Left lung (tissue), 4 donors: ENCODE measurements at regions not wholly inside any gene's neighbourhood (a gene's known extent, or its start where the extent isn't known, plus 50 kb on each side); places are given as distances from the start of the nearest gene placed in this dataset.

Source experiments
- ATAC-seq: fragments of 200-7000 bp; cut with Tn5 transposase; one replicate; pipeline ENCODE4 v1.9.1; 2020; ENCODE audit warnings: moderate library complexity
- DNase-seq, 4 donors: peaks; one replicate each; pipeline ENCODE4 v3.0.0-alpha.2; 2013 to 2020
- H3K27ac ChIP-seq, 2 donors: fragments of 200-600 bp; sonication (generic) in 1 of 2; one replicate each; pipeline versions ENCODE4 v1.5.0 to v1.8.0; 2020 to 2021
- H3K27me3 ChIP-seq, 2 donors: fragments of 200-600 bp; sonication (generic) in 1 of 2; one replicate each; pipeline versions ENCODE4 v1.5.0 to v1.8.0; 2020 to 2021
- H3K36me3 ChIP-seq, 2 donors: fragments of 200-600 bp; sonication (generic) in 1 of 2; one replicate each; pipeline versions ENCODE4 v1.5.0 to v1.8.0; 2020 to 2021
- H3K4me1 ChIP-seq, 2 donors: fragments of 200-600 bp; one replicate each; pipeline ENCODE4 v1.8.0; 2021
- H3K4me3 ChIP-seq, 2 donors: fragments of 200-600 bp; sonication (generic) in 1 of 2; one replicate each; pipeline versions ENCODE4 v1.5.0 to v1.8.0; 2020 to 2021; ENCODE audit warnings: mild to moderate bottlenecking in 1 of 2
- H3K9me3 ChIP-seq, 2 donors: fragments of 200-600 bp; sonication (generic) in 1 of 2; one replicate each; pipeline versions ENCODE4 v1.5.0 to v1.8.0; 2020 to 2021
- intact Hi-C, 2 donors: fragments of 100-400 bp; cut with DNase I; formaldehyde crosslinking; loops; one replicate each; pipeline versions ENCODE4 v1.11.2 to v1.14.2; 2022
- TF ChIP-seq, protein P1 (sequence below), 2 donors: fragments of 200-600 bp; sonication (generic) in 1 of 2; IDR thresholded peaks; one replicate each; pipeline versions ENCODE4 v1.5.0 to v1.8.0; 2021; ENCODE audit warnings: antibody characterized with exemption in 2 of 2
- donor health status: DM: no; HTN: yes; CAD: no.
- donor health status: DM: no; HTN: no; CAD: no.

DNA sequence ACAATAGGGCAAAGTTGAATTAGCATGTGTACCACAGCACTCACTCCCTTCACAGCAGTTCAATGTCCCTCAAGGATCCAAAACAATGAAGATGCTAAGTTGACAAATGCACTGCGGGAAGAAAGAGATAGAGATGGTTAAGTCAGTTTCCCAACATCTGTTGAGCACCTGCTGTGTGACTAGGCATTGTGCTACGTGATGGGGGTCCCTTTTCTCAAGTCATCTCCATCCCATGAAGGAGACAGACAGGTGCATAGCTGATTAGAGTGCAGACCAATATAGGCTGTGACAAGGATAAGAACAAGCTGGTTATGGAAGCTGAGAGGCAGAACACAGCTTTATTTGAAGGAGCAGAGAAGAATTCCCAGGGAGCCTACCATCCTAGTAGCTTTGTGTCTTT, 114.2 kb downstream of the HAPSTR1 start:
- TF ChIP-seq, protein P1, sequence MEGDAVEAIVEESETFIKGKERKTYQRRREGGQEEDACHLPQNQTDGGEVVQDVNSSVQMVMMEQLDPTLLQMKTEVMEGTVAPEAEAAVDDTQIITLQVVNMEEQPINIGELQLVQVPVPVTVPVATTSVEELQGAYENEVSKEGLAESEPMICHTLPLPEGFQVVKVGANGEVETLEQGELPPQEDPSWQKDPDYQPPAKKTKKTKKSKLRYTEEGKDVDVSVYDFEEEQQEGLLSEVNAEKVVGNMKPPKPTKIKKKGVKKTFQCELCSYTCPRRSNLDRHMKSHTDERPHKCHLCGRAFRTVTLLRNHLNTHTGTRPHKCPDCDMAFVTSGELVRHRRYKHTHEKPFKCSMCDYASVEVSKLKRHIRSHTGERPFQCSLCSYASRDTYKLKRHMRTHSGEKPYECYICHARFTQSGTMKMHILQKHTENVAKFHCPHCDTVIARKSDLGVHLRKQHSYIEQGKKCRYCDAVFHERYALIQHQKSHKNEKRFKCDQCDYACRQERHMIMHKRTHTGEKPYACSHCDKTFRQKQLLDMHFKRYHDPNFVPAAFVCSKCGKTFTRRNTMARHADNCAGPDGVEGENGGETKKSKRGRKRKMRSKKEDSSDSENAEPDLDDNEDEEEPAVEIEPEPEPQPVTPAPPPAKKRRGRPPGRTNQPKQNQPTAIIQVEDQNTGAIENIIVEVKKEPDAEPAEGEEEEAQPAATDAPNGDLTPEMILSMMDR (IDR thresholded peaks at IDR 0.05): no peak
- H3K27me3 ChIP-seq: no peaks in the 10 kb centered on the region
- ATAC-seq (no peak), DNase-seq (no peak)
- H3K4me1 ChIP-seq: no peaks in the 10 kb centered on the region
- intact Hi-C loops: no loop called here
- H3K27ac ChIP-seq: no peak overlapping the region
- H3K36me3 ChIP-seq: no peaks in the 10 kb centered on the region
- no peak overlapping the region for H3K4me3 ChIP-seq
- H3K9me3 ChIP-seq: peaks cover 0 to 14% of the 10 kb centered on the region in 2 donors

DNA sequence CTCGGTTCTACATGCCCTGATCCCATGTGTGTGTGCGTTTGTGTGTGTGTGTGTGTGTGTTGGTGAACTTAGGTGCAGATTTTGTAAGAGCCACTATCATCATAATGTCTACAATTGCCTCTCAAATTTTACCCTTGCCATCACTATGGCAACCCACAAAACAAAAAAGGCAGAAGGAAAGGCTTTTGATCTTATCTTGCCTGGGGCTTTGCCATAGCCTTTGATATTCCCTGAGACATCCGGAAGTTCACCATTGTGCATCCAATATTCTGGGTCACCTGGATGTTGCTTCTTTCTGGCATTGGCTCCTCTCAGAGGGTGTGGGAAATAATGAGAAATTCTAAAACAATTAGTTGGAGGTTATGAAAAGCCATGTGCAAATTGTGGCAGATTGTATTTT, 114.7 kb downstream of the HAPSTR1 start:
- TF ChIP-seq, protein P1 (IDR thresholded peaks at IDR 0.05): no peak
- no peaks in the 10 kb centered on the region for H3K4me1 ChIP-seq

DNA sequence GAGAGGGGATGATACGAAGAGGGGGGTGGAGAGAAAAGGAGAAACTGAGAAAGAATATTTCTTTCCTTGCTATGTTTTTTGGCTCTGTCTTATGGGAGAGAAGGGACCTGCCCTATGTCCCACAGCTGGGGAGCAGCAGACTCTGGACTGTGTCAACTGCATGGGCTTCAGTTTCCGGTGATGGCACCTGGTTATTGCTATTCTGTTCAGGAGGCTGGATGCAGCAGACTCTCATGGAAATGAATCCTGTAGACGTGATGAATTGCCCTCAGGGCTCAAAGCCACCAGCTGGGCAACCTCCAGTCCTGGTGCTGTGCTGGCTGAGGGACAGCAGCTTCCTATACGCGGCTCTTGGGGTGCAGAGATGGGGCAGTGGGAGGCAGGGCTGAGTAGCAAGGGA, 121.2 kb downstream of the HAPSTR1 start:
- H3K27me3 ChIP-seq: no peaks in the 10 kb centered on the region
- no peaks in the 10 kb centered on the region for H3K4me1 ChIP-seq
- intact Hi-C loops: no loop called here
- no peaks in the 10 kb centered on the region for H3K36me3 ChIP-seq
- no peak overlapping the region for H3K27ac ChIP-seq
- TF ChIP-seq, protein P1 (IDR thresholded peaks at IDR 0.05): no peak
- ATAC-seq: no peak
- DNase-seq: no peak
- no peak overlapping the region for H3K4me3 ChIP-seq
- no peaks in the 10 kb centered on the region for H3K9me3 ChIP-seq

More for the DNA sequence above, 114.7 kb downstream of the HAPSTR1 start:
- Histone ChIP-seq H3K27me3 (no peaks in the 10 kb centered on the region), H3K4me3 (no peak overlapping the region), H3K36me3 (no peaks in the 10 kb centered on the region), H3K27ac (no peak overlapping the region), H3K9me3 (peaks cover 0 to 9% of the 10 kb centered on the region in 2 donors)
- ATAC-seq: no peak
- intact Hi-C loops: no loop called here
- no peak for DNase-seq

DNA sequence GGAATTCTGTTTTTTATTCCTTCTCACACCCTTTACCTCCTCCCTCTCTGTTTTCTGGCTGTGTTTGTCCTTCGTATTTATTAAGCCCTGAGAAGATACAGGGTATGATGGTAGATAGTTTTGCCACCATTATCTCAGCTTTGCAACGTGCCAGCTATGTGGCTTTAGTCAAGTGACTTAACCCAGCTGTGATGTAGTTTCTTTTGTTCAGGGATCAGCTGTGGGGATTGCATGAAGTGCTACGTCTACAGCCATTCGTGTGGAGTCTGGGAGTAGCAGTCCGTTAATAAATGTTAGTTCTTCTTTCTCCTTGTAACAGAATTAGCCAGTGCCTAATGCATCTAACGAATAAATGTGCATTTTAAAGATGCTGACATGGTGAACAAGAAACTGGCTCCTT, 128.4 kb downstream of the HAPSTR1 start:
- Histone ChIP-seq H3K27me3 (no peaks in the 10 kb centered on the region), H3K4me1 (no peaks in the 10 kb centered on the region), H3K36me3 (no peaks in the 10 kb centered on the region), H3K9me3 (no peaks in the 10 kb centered on the region), H3K27ac (no peak overlapping the region), H3K4me3 (no peak overlapping the region)
- ATAC-seq (no peak), DNase-seq (peak in 1 of 4 donors; percentile 27)
- TF ChIP-seq, protein P1 (IDR thresholded peaks at IDR 0.05): no peak
- intact Hi-C loops: no loop called here

DNA sequence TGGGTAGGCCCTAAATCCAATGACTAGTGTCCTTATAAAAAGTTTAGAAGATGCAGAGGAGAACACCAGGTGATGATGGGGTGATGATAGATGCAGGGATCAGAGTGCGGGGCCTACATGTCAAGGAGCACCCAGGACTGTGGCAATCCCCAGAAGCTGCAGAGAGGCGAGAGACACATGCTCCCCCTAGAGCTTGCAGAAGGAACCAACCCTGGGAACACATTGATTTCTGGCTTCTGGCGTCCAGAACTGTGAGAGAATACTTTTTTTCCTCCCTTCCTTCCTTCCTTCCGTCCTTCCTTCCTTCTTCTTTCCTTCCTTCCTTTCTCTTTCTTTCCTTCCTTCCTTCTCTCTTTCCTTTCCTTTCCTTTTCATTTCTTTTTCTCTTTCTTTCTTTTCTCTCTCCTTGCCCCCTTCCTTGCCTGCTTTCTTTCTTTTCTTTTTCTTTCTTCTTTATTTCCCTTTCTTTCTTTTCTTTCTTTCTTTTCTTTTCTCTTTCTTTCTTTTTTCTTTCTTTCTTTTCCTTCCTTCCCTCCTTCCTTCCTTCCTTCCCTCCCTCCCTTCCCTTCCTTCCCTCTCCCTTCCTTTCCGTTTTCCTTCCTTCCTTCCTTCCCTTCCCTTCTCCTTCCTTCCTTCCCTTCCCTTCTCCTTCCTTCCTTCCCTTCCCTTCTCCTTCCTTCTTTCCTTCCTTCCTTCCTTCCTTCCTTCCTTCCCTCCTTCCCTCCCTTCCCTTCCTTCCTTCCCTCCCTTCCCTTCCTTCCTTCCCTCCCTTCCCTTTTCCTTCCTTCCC, 134.3 kb downstream of the HAPSTR1 start:
- ATAC-seq (no peak), DNase-seq (no peak)
- H3K27ac ChIP-seq: no peak overlapping the region
- intact Hi-C loops: no loop called here
- TF ChIP-seq, protein P1 (IDR thresholded peaks at IDR 0.05): peak in 1 of 2 donors; percentile 14
- H3K4me3 ChIP-seq: no peak overlapping the region
- no peaks in the 10 kb centered on the region for H3K36me3 ChIP-seq
- no peaks in the 10 kb centered on the region for H3K27me3 ChIP-seq
- H3K9me3 ChIP-seq: no peaks in the 10 kb centered on the region
- H3K4me1 ChIP-seq: no peaks in the 10 kb centered on the region
